Fibroblast of villous mesenchyme (primary cell): ENCODE measurements at regions not wholly inside any gene's neighbourhood (a gene's known extent, or its start where the extent isn't known, plus 50 kb on each side); places are given as distances from the start of the nearest gene placed in this dataset.

Source experiments
- DNase-seq: peaks from one replicate; pipeline ENCODE4 v3.0.0-alpha.2; 2010; ENCODE audit warnings: low read depth
- H3K4me3 ChIP-seq: 2 replicates; pipeline ENCODE4 v1.5.1; 2011; ENCODE audit warnings: low read depth, mild to moderate bottlenecking, low read length
- TF ChIP-seq, protein P1 (sequence below): IDR thresholded peaks from 2 replicates; pipeline ENCODE4 v1.5.1; 2012; ENCODE audit warnings: low read depth, mild to moderate bottlenecking, low read length; ENCODE audit not compliant: insufficient read depth

DNA sequence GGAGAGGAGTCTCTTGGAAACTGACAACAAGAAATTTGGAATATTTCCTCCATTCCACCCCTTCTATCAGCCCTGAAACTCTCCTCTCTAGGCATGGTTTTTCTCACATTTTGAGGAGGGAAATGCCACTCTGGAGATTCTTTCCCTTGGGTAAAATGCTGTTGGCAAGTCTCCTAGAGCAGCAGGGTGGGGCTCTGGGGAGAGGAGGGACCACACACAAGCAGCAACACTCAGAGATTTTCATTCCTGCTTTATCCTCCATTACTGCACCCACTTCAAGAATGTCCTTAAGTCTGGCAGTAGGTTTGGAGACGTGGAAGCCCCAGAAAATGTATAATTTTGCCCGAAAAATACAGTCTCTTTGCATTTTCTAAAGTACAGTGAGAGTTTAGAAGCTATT lies 130.8 kb upstream of the FLRT2 start:
- TF ChIP-seq, protein P1, sequence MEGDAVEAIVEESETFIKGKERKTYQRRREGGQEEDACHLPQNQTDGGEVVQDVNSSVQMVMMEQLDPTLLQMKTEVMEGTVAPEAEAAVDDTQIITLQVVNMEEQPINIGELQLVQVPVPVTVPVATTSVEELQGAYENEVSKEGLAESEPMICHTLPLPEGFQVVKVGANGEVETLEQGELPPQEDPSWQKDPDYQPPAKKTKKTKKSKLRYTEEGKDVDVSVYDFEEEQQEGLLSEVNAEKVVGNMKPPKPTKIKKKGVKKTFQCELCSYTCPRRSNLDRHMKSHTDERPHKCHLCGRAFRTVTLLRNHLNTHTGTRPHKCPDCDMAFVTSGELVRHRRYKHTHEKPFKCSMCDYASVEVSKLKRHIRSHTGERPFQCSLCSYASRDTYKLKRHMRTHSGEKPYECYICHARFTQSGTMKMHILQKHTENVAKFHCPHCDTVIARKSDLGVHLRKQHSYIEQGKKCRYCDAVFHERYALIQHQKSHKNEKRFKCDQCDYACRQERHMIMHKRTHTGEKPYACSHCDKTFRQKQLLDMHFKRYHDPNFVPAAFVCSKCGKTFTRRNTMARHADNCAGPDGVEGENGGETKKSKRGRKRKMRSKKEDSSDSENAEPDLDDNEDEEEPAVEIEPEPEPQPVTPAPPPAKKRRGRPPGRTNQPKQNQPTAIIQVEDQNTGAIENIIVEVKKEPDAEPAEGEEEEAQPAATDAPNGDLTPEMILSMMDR = no peak
- peak; percentile 40 for DNase-seq
- H3K4me3 ChIP-seq = no peak overlapping the region

DNA sequence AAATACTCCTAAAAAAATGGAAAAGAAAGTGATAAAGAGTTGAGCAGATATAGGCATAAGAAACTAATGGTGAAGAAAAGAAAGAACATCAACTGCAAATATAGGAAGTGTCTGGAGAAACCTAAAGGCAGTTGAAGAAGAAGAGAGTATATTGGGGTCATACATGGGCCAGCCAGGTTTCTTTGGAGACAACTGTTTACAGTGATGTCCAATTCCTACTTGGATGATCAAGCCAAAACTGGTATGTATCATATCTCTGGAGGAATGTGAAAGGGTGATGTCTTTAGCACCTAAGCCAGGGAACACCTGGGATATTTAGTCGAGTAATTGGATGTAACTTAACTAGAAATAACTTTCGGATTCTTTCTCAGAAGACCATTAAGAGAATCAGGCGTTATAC lies 129.3 kb upstream of the FLRT2 start:
- no peak for DNase-seq
- H3K4me3 ChIP-seq = no peak overlapping the region
- TF ChIP-seq, protein P1 = no peak

DNA sequence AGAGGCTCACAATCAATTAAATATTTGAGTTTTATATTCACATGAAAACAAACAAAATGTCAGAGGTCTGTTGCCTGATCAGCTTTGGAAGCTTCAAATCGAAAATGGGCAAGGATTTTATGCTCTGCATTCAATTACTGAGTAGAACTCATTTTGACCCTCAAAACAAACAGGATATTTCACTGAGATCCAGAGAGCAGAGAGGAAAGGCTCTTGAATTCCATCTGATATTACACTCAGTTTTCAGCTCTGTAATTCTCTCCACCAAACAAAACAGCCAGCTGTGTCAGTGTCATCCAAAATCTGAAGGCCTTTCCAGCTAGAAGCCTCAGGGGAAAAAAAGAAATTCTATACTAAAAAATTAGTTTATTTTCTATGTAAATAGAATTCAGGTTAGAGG lies 128.6 kb upstream of the FLRT2 start:
- TF ChIP-seq, protein P1 = no peak
- DNase-seq = no peak
- no peak overlapping the region for H3K4me3 ChIP-seq

DNA sequence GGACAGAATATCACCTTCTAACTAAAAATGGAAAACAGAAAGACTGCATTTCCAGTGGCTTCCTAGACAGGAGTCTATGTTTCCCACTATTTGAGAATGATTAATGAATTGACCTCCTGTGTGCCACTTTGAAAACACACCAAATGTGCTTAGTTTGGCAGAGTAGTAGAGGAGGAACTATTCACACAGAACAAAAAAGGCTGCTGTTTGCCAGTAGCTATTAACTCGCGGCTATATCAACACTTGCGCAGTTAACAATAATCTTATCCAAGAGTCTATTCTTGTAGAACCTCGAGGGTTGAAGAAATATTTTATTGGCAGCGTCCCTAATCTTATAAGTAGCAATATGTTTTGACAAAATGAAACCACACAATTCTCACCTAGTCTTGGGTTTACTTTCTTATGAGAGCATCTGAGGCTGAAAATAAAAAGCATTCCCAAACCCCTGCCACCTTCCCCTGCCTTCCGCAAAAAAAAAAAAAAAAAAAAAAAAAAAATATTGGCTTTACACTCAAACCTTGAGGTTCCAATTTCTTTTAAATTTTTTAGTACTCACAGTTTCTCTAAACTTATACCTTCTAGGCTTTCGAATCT lies 127.3 kb upstream of the FLRT2 start:
- TF ChIP-seq, protein P1 = no peak
- no peak overlapping the region for H3K4me3 ChIP-seq
- no peak for DNase-seq

DNA sequence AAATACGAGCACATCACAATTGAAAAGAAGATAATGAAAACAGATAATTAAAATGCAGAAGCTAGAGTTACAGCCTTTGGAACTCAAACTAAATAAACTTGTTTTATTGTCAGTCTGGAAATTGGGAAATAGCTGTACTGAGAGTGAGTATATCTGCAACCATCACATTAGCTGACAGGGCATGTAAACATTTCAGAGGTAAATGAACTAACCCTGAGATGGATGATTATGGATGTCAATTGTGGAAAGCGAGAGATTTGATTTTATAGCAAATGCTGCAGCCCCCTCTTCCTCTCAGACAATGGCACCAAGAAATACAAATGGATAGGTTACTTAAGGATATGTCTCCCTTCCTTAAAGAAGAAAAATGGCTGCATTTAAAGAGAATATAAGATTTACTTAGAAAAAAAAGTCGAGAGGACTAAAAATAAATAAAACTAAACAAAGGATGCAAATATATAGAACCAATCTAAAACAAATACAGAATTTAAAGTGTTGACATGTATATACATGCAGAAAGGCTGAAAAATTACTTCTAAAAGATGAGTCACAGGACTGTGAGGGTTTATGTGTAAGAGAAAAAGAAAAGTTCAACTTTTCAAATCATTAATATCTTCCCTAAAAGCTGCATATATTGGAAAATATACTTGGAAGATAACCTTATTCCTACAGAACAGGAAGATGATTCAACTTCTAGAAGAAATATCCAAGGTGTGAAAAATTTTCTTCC lies 120.3 kb upstream of the FLRT2 start:
- no peak overlapping the region for H3K4me3 ChIP-seq
- TF ChIP-seq, protein P1 = no peak
- DNase-seq = peak; percentile 17

DNA sequence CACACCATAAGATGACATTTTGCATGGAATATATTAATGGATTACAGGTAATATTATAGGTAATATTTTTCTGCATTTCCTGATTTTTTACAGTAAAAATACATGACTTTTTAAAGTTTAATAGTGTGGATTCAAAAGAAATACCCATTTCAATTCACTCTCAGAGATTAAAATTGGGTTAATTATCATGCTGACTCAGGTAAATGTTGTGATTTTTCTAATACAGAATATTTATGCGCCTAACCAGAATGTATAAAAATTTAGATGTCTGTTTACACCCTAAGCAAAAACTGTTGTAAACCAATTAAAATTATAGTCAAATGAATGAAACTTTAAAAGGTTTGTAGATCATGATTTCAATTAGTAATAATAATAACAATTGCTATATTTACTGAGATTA lies 117.2 kb upstream of the FLRT2 start:
- H3K4me3 ChIP-seq = no peak overlapping the region
- TF ChIP-seq, protein P1 = no peak
- DNase-seq = no peak
